ENCODE measurements at regions not wholly inside any gene's neighbourhood (a gene's known extent, or its start where the extent isn't known, plus 50 kb on each side); places are given as distances from the start of the nearest gene placed in this dataset.

- Histone ChIP-seq H3K79me2 (ENCODE audit: insufficient read depth, low read length) (no peaks in the 10 kb centered on the region), H3K27me3 (ENCODE audit: insufficient read depth, low read length) (no peaks in the 10 kb centered on the region), H3K4me2 (ENCODE audit: low read length) (no peak overlapping the region), H3K9ac (ENCODE audit: low read length) (no peak overlapping the region), H3K9me3 (ENCODE audit: insufficient read depth, low read depth, low read length) (no peaks in the 10 kb centered on the region), H3K36me3 (ENCODE audit: insufficient read depth, low read length) (no peaks in the 10 kb centered on the region), H2AFZ (ENCODE audit: low read depth, low read length) (no peak overlapping the region), H3K4me3 (ENCODE audit: insufficient read depth, low read depth, low read length) (no peak overlapping the region), H3K4me1 (ENCODE audit: insufficient read depth, low read length) (no peaks in the 10 kb centered on the region), H3K27ac (ENCODE audit: low read depth, low read length) (no peak overlapping the region), H4K20me1 (ENCODE audit: insufficient read depth, low read length) (no peaks in the 10 kb centered on the region)
- Mint-ChIP-seq H3K4me1 (ENCODE audit: low read depth, unreplicated experiment) (peaks cover 22% of the 10 kb centered on the region), H3K27ac (ENCODE audit: unreplicated experiment) (no peak overlapping the region), H3K27me3 (ENCODE audit: low read depth, unreplicated experiment) (no peaks in the 10 kb centered on the region), H3K9me3 (ENCODE audit: unreplicated experiment) (no peaks in the 10 kb centered on the region), H3K36me3 (ENCODE audit: low read depth, unreplicated experiment) (no peaks in the 10 kb centered on the region), H3K4me3 (ENCODE audit: unreplicated experiment) (no peak overlapping the region)
- FAIRE-seq (no peak), DNase-seq (ENCODE audit: low read depth) (no peak)
- TF ChIP-seq EZH2 (IDR thresholded peaks at IDR 0.05; ENCODE audit: insufficient read depth, low read length), result no peak
- TF ChIP-seq CTCF (IDR thresholded peaks at IDR 0.05; ENCODE audit: insufficient read depth, low read depth, low read length), result no peak
Observed at GRCh38 chr14:25246751-25247150, 196.8 kb upstream of the STXBP6 start.

GRCh38 chr14:25239170-25239569 is 189.2 kb upstream of the STXBP6 start:
- DNase-seq (ENCODE audit: low read depth), result no peak
- H3K9me3 Mint-ChIP-seq (ENCODE audit: unreplicated experiment), result peaks cover 3% of the 10 kb centered on the region
- Histone ChIP-seq H3K4me3 (ENCODE audit: insufficient read depth, low read depth, low read length) (no peak overlapping the region), H3K9me3 (ENCODE audit: insufficient read depth, low read depth, low read length) (no peaks in the 10 kb centered on the region), H2AFZ (ENCODE audit: low read depth, low read length) (no peak overlapping the region), H3K36me3 (ENCODE audit: insufficient read depth, low read length) (no peaks in the 10 kb centered on the region), H3K4me1 (ENCODE audit: insufficient read depth, low read length) (no peaks in the 10 kb centered on the region), H3K27me3 (ENCODE audit: insufficient read depth, low read length) (no peaks in the 10 kb centered on the region), H4K20me1 (ENCODE audit: insufficient read depth, low read length) (no peaks in the 10 kb centered on the region), H3K79me2 (ENCODE audit: insufficient read depth, low read length) (no peaks in the 10 kb centered on the region), H3K27ac (ENCODE audit: low read depth, low read length) (no peak overlapping the region), H3K4me2 (ENCODE audit: low read length) (no peak overlapping the region), H3K9ac (ENCODE audit: low read length) (no peak overlapping the region)
- no peak for FAIRE-seq
- no peak overlapping the region for H3K27ac Mint-ChIP-seq (ENCODE audit: unreplicated experiment)
- TF ChIP-seq EZH2 (IDR thresholded peaks at IDR 0.05; ENCODE audit: insufficient read depth, low read length) (no peak), CTCF (IDR thresholded peaks at IDR 0.05; ENCODE audit: insufficient read depth, low read depth, low read length) (no peak)
- no peaks in the 10 kb centered on the region for H3K36me3 Mint-ChIP-seq (ENCODE audit: low read depth, unreplicated experiment)
- peaks cover 16% of the 10 kb centered on the region for H3K27me3 Mint-ChIP-seq (ENCODE audit: low read depth, unreplicated experiment)
- no peak overlapping the region for H3K4me3 Mint-ChIP-seq (ENCODE audit: unreplicated experiment)
- H3K4me1 Mint-ChIP-seq (ENCODE audit: low read depth, unreplicated experiment), result peaks cover 11% of the 10 kb centered on the region

GRCh38 chr14:25237845-25238244 is 187.9 kb upstream of the STXBP6 start:
- Histone ChIP-seq H3K4me1 (ENCODE audit: insufficient read depth, low read length) (no peaks in the 10 kb centered on the region), H3K9ac (ENCODE audit: low read length) (no peak overlapping the region), H2AFZ (ENCODE audit: low read depth, low read length) (no peak overlapping the region), H3K79me2 (ENCODE audit: insufficient read depth, low read length) (no peaks in the 10 kb centered on the region), H3K27ac (ENCODE audit: low read depth, low read length) (no peak overlapping the region), H4K20me1 (ENCODE audit: insufficient read depth, low read length) (no peaks in the 10 kb centered on the region), H3K9me3 (ENCODE audit: insufficient read depth, low read depth, low read length) (no peaks in the 10 kb centered on the region), H3K36me3 (ENCODE audit: insufficient read depth, low read length) (no peaks in the 10 kb centered on the region), H3K4me2 (ENCODE audit: low read length) (no peak overlapping the region), H3K4me3 (ENCODE audit: insufficient read depth, low read depth, low read length) (no peak overlapping the region), H3K27me3 (ENCODE audit: insufficient read depth, low read length) (no peaks in the 10 kb centered on the region)
- Mint-ChIP-seq H3K27ac (ENCODE audit: unreplicated experiment) (no peak overlapping the region), H3K9me3 (ENCODE audit: unreplicated experiment) (peaks cover 3% of the 10 kb centered on the region), H3K36me3 (ENCODE audit: low read depth, unreplicated experiment) (no peaks in the 10 kb centered on the region), H3K27me3 (ENCODE audit: low read depth, unreplicated experiment) (peaks cover 16% of the 10 kb centered on the region), H3K4me1 (ENCODE audit: low read depth, unreplicated experiment) (peaks cover 6% of the 10 kb centered on the region), H3K4me3 (ENCODE audit: unreplicated experiment) (no peak overlapping the region)
- no peak for DNase-seq (ENCODE audit: low read depth)
- TF ChIP-seq CTCF (IDR thresholded peaks at IDR 0.05; ENCODE audit: insufficient read depth, low read depth, low read length) (no peak), EZH2 (IDR thresholded peaks at IDR 0.05; ENCODE audit: insufficient read depth, low read length) (no peak)
- FAIRE-seq, result no peak

All from astrocyte (in vitro differentiated cells and primary cell).